Activated CD4-positive, alpha-beta T cell treated with anti-CD3 and anti-CD28 coated beads, Interleukin-2, amount 50 U/mL, for 16 hours (primary cell): ENCODE measurements at regions not wholly inside any gene's neighbourhood (a gene's known extent, or its start where the extent isn't known, plus 50 kb on each side); places are given as distances from the start of the nearest gene placed in this dataset.
"Not testable (repeated sequence)": the region's sequence is repeated elsewhere in the genome, so short reads cannot be mapped to it uniquely, and the experiment has no call there.

Experiments
- DNase-seq: peaks from one replicate; pipeline ENCODE4 v3.0.0-alpha.2; 2020

DNA sequence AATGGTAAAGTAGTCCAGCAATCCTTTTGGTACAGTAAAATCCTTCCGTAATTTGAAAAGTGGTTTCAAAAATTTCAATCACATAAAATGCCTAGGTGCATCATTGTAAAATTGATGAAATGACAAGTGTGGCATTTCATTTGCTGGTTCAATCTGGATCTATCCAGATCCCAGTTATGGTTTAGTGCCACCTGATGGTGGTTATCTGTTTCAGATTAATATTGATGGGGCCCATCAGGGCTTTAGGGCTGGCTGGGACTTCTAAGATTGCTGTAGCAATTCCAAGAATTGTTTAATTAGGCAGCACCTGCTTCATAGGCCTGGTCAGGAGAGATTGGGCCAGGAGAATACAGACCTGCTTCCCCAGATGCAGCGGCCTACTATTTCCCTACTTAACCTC is 55.5 kb upstream of the PIK3C3 start:
- DNase-seq = no peak

DNA sequence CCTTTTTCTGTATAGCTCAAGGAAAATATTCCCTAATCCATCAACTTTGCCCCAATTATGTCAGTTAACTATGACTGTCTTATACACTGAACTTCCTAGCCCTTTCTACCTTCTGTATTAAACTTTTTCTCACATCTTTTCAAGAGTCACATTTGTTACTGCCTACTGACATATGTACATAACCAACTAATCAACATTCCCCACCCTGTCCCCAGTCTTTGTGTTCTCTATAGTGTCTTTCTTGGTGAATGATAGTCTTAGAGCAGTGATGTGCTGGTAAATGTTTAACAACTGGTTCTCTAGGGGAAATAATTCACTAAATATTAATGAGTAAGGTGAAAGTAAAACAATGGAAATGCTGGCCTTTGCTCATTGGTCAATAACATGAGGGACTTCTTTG is 61.6 kb upstream of the PIK3C3 start:
- DNase-seq = no peak

DNA sequence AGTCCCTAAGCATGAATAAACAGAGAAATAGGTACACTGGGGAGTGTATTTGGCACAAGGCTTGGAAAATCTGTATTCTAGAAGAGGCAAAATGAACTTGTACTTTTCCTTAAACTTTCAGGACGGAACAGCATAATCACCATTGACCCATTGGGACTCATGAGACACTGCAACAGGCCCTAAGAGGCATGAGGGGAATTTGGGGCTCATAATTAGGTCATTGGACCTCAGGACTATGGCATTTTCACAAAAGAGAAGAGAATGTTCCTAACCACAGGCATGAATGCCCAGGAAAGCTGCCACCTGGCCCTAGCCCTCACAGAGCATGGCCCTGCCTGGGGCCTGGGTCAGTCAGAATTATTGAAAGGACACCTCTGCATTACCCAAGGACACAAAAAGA is 67.9 kb upstream of the PIK3C3 start:
- DNase-seq = no peak

DNA sequence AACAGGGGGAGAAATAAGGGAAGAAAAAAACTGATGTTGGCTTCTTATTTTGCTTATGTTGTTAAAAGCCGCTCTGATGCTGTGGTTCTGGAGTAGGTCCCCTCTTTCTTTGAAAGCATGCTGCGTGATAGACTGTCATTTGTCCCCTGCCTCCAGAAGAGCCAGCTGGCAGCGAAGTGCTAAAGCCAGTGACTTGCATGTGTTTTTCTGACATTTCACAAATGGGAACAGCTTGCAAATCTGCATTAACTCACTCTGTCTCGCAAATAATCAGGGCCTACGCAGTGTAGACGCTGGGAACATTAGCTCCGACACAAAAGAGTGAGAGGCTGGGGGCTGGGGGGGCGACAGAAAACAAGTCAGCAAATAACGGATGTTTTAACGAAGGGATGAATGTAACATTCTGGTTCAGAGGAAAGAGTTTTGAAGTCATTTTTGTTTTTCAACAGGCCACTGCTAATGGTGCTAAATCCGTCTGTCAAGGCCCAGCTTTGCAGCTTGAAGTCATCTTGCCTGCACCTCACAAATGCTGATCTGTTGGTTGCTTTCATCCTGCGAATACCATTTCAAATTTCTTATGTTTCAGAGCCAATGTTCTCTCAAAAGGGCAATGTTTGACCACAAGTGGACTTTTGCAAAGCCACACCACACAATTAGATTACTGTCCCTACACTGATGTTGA is 68.8 kb upstream of the PIK3C3 start:
- DNase-seq = no peak

DNA sequence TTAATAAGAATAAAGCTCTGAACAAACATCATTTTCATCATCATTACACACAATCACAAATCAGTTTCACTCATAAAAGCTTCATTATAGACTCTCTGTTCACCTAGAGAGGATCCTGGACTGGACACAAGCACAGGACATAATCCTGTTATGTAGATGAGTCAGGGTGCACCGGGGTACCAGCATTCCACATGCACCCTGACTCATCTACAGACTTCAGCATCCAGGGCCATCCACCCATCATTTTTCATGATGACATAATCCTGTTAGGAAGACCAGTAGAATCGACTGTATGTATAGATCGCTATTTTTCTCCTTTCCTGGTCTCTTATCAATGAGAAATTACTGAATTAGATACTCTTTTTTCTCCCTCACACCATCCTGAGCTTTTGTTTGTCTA is 73.7 kb upstream of the PIK3C3 start:
- DNase-seq = no peak

DNA sequence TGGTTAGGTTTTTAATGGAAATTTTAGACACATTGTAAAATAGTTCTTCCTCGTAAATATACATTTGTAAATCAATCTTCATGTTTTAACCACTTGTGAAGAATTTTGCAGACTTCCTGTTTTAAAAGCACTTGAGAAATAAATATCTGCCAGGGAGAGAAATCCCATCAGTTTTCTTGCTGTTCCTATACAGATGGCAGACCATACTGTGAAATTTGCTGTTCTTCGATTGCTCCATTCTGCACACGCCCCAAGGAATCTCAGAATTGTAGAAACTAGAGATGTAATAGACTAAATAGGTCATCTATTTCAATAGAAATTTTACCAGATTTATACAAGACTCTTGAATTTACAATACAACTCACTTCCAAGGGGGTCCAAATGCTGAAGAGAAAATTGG is 75.8 kb upstream of the PIK3C3 start:
- no peak for DNase-seq

DNA sequence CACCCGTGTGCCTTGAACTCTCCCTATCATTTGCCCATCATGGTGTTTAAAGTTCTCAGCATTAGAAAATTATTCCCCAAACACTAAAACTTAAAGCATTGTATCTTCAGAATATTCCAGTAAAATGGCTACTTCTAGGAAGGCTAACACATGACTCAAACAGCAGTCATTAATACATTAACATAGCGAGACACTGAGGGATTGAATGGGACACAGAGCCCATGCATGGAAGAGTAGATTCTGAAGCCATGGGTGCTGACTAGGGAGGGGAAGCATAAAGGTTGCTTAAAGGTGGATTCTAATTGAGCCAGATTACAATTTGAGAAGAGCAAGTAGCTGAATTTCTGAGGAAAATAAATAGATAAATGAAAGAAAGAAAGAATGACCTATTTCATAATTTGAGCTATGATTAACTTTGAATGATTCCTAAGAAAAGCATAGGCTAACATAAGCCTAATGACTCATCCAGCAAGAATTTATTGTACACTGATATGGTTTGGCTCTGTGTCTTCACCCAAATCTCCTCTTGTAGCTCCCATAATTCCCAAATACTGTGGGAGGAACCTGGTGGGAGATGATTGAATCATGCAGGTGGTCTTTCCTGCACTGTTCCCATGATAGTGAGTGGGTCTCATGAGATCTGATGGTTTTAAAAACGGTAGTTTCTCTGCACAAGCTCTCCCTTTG is 79.8 kb upstream of the PIK3C3 start:
- DNase-seq = no peak

DNA sequence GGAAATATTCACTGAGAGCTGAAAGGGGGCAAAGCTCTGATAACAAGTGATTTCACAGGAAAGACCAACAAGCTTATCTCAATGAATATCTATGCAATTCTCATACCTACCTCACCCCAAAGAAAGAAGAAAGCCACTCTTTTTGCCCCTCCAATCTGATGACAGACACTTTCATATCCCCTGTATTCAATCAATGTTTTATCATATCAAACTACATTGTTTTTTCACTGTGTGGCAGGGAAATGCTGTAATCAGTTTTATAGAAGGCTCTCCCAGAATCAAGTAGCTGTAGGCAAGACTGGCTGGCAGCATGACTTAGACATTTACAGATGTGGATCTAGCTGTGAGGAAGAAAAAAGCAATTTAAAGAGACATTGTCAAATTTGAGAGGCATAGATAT is 81.3 kb upstream of the PIK3C3 start:
- DNase-seq = no peak

DNA sequence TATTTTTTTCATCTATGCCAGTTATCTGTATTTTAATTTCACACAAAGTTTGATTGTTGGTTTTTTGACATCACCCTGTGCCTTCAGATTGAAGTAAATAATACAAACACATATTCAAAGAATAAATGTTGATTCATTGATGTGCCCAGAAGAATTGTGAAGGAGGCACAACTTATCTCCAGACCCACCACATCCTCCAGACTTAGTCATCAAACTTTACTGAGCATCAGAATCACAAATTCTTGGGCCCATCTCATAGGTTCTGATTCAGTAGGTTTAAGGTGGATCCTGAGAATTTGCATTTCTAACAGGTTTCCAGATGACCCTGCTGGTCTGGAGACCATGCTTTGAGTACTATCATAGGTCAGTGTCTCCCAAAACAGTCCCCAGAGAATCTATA is 82.8 kb upstream of the PIK3C3 start:
- no peak for DNase-seq

DNA sequence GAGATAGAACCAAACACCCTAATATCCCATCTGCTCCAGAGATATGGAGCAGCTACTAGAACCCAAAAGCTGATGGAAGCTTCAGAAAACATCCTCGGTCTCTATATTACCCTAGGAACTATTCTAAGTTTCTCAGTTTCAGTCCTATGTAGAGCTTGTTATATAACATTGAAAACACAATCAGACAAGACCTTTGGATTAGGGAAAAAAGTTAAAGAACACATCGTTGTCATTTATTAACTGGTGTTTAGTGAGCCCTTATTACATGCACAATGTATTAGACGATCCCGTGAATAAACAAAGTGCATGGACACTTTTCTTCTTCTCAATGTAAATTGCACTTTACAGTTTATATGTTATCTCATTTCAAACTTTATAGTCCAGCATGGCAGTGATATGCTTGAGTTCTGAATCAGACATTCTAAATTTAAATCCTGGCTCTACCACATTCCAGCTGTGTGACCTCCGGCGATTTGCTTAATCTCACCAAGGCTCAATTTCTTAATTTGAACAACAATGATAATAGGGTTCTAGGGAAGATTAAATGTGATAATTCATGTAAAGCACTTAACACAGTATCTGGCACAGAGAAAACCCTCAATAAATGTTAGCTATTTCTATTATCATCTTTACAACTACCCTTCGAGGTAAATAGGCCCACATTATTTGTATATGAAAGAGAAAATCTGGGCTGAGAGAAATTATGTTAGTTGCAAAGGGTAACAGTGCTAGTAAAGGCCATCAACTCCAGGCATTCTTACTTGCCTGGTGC is 83.6 kb upstream of the PIK3C3 start:
- no peak for DNase-seq

DNA sequence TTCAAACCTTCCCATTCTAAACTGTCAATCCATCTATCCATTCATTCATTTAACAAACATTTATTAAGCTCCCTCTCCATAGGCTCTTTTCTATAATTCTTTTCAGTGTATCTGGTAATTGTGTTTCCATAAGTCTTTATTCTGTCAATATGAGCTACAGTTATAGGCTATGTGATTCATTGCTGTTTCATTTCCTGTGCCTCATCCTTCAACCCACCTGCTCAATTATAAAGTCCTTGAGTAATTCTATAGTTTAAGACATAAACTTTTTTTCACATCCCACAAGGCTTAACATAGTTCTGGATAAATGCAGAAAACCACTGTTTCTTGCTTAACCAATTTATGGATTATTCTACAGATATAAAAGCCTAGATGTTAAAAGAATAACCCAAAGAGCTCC is 84.2 kb upstream of the PIK3C3 start:
- no peak for DNase-seq

DNA sequence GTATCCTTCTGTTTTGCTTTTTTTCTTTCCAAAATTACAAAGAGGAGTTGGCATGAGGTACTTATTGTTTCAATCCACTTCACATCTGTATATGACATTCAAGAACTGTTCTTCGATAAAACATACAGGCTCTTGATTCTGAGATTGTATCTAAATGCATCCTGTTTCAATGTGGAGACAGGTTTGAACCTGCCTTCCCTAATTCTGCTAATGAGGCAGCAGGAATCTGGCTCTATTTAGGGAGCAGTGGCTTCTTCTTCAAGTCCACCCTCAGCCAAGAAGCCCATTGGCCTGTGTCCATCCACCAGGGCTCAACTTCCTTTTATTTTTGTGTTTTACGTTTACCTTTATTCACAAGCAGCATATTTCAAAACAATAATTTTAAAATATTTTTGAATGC is 84.8 kb upstream of the PIK3C3 start:
- DNase-seq = no peak

DNA sequence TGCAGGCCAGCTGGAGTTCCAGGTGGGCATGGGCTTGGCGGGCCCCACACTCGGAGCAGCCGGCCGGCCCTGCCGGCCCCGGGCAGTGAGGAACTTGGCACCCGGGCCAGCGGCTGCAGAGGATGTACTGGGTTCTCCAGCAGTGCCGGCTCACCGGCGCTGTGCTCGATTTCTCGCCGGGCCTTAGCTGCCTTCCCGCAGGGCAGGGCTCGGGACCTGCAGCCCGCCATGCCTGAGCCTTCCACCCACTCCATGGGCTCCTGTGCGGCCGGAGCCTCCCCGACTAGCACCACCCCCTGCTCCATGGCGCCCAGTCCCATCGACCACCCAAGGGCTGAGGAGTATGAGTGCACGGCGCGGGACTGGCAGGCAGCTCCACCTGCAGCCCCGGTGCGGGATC is 89.2 kb upstream of the PIK3C3 start:
- not testable (repeated sequence) for DNase-seq

DNA sequence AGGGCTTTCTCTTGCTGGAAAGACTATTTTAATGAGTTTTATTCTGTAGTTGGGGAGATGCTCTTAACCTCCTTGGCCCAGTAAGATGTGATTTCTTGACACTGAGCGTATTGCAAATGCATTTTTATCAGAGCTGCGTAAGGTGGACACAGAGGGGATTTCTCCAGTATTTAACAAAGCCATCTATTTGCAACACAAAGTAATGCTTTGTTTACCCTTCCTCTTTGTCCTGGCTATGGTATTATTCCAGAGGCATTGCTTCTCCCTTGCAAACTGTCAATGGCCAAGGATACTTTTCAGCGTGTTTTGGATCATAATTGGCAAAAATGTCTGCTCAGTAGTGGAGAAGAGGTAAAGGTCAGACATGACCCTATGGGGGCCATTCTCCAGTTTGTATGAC is 90.8 kb upstream of the PIK3C3 start:
- no peak for DNase-seq

DNA sequence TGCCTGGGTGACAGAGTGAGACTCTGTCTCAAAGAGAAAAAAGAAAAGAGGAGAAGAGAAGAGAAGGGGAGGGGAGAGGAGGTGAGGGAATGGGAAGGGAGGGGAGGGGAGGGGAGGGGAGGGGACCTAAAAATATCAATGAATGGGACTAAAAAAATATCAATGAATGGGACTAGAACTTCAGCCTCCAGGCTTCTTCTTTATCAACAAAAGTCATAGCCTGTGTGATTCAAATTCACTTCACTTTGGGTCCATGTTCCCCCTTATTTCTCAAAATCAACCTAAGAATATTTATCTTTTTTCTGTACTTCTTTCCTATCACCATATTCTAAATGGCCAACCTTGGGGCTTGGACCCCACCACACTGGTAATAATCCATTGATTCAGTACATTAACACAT is 92.1 kb upstream of the PIK3C3 start:
- no peak for DNase-seq

DNA sequence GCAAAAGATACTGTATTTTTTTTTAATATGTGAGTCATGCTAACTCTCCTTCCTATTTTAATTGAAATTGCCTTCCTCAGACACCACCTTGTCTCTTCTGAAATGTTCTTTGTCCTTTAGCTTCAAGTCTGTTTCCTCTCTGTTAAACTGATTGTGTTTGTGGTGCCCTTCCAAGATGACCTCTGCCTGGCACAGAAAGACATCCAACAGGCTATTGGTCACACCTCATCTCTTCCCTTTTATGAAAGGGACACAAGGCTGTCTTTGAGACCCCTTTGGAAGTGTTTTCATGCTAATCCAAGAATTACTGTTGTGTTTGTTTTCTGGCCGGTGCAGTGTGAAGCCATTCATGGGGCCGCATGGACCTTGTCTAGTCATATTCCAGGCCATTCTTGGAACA is 94.0 kb upstream of the PIK3C3 start:
- no peak for DNase-seq

DNA sequence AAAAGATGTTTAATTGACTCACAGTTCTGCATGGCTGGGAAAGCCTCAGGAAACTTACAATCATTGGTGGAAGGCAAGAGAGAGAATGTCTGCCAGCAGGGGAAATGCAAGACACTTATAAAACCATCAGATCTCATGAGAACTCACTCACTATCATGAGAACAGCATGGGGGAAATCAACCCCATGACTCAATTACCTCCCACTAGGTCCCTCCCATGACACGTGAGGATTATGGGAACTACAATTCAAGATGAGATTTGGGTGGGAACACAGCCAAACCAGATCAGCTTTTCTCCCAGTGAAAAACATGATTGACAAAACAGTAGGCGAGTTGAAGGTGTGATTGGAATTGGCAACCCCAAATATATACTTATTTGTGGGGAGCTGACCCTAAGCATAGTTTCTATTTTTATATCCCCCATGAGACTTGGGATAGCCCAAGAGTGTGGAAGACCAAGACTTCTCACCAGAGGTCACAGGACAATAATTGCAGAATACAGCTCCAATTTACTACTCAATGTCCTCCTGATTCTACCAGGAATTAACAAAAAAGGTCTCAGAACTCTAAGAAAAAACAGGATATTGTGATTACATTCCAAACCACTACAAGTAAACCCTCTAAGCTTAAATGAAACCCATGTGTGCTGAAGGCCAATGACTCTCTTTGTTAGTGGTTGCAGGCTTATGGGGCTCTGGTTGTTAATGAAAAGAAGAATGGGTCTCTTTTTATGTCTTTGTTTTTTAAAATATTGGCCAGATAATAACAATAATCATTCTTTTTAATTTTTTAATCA is 96.1 kb upstream of the PIK3C3 start:
- DNase-seq = no peak

DNA sequence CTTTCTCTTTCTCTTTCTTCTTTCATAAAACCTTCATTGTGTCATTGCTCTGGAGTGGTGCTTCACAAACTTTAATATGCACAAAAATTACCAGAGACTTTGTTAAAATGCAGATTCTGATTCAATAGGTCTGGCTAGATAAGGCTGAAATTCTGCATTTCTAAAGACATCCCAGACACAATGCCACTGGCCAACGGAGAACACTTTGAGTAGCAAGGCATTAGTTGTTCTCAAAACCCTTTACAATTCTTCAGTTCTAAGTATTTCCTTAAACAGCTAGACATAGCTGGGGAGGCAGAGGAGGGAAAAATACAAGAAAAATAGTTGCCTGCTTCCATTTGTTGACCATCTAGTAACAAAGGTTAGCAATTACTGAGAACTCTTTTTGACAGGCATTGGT is 101.8 kb upstream of the PIK3C3 start:
- no peak for DNase-seq

DNA sequence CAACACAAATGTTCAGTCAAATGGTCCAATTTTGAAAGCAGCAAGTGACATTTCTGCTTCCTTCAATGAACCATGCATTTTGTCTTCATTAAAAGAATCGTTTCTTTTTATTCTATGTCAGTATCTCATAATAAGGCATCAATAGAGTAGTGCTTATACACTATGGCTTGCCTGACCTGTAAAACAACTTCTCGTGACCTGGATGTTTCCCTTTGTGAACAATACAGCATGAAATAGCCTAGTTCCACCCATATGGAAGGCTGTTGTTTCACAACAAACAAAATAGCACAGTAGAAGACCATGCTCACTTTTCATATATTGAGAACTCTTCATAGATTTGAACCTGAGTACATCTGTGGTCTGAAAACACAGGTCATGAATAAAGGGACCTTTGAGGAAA is 104.3 kb upstream of the PIK3C3 start:
- no peak for DNase-seq

DNA sequence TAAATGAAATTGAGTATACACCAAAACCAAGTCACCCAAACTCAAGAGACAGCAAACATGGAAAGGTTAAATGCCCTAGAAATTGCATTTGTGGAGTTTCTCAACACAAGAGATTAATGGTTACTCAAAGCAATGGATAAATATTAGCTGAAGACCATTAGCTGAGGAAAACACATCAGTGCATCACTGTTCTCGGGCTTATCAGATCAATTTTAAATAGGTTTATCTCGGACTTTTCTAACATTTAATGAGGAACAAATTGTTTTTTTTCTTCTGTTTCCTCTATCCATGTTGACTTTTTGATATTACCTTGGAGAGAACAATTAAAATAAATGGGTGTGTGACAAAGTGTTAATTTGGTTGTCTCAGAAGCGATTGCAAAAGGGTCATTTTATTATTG is 105.4 kb upstream of the PIK3C3 start:
- no peak for DNase-seq

DNA sequence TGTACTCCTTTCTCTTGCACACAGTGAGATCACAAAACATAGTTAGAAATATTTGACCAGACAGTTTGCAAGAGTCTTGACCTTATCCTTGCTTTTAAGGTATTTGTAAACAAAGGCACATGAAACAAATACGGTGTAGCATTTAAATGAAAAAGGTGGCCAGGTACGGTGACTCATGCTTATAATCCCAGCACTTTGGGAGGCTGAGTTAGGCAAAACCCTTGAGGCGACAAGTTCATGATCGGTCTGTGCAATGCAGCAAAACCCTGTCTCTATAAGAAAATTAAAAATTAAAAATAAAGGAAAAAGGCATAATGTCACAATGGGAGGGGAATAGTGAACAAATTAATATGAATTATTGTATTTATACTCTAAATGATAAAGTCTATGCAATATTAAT is 109.5 kb upstream of the PIK3C3 start:
- DNase-seq = no peak

DNA sequence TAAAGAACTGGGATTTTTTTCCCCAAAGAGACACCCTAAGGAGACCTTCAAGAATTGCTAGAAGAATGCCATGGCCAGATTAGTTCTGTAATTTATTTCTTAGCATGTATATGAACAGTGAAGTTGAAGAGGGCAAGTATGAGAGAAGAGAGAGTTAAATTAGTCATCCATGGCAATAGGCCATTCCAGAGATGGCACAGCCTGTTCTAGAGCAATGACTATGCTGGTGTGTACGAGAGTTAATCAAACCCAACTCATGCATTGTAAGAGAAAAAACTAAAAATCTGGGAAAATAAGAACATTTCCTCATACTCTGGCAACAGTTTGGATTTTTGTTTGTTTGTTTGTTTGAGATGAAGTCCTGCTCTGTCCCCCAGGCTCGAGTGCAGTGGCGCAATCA is 112.1 kb upstream of the PIK3C3 start:
- no peak for DNase-seq
